ENCODE measurements at regions not wholly inside any gene's neighbourhood (a gene's known extent, or its start where the extent isn't known, plus 50 kb on each side); places are given as distances from the start of the nearest gene placed in this dataset.

- Histone ChIP-seq H3K36me3 (no peaks in the 10 kb centered on the region), H3K4me3 (ENCODE audit: low read depth, low read length) (no peak overlapping the region), H3K9me3 (ENCODE audit: severe bottlenecking) (no peaks in the 10 kb centered on the region), H3K27me3 (ENCODE audit: insufficient read depth, low read depth, severe bottlenecking) (no peaks in the 10 kb centered on the region), H3K27ac (no peak overlapping the region)
- no peak for DNase-seq
- TF ChIP-seq CTCF (IDR thresholded peaks at IDR 0.05; ENCODE audit: low read depth, low read length): no peak
These were observed 79.5 kb downstream of the CHRD start for GRCh38 chr3:184459355-184459754.

GRCh38 chr3:184460276-184460675 lies 80.4 kb downstream of the CHRD start:
- no peaks in the 10 kb centered on the region for H3K27me3 ChIP-seq (ENCODE audit: insufficient read depth, low read depth, severe bottlenecking)
- H3K4me3 ChIP-seq (ENCODE audit: low read depth, low read length): no peak overlapping the region
- no peak for DNase-seq
- H3K36me3 ChIP-seq: no peaks in the 10 kb centered on the region
- H3K9me3 ChIP-seq (ENCODE audit: severe bottlenecking): no peaks in the 10 kb centered on the region
- no peak for TF ChIP-seq CTCF (IDR thresholded peaks at IDR 0.05; ENCODE audit: low read depth, low read length)
- H3K27ac ChIP-seq: no peak overlapping the region

- H3K27me3 ChIP-seq (ENCODE audit: insufficient read depth, low read depth, severe bottlenecking): no peaks in the 10 kb centered on the region
- DNase-seq: no peak
- no peak overlapping the region for H3K27ac ChIP-seq
- H3K4me3 ChIP-seq (ENCODE audit: low read depth, low read length): no peak overlapping the region
- no peaks in the 10 kb centered on the region for H3K9me3 ChIP-seq (ENCODE audit: severe bottlenecking)
- no peak for TF ChIP-seq CTCF (IDR thresholded peaks at IDR 0.05; ENCODE audit: low read depth, low read length)
- no peaks in the 10 kb centered on the region for H3K36me3 ChIP-seq
These were observed 81.4 kb downstream of the CHRD start for GRCh38 chr3:184461219-184461618.

GRCh38 chr3:184465883-184466412 lies 86.1 kb downstream of the CHRD start:
- Histone ChIP-seq H3K9me3 (ENCODE audit: severe bottlenecking) (no peaks in the 10 kb centered on the region), H3K36me3 (no peaks in the 10 kb centered on the region), H3K27me3 (ENCODE audit: insufficient read depth, low read depth, severe bottlenecking) (no peaks in the 10 kb centered on the region), H3K4me3 (ENCODE audit: low read depth, low read length) (no peak overlapping the region), H3K27ac (no peak overlapping the region)
- DNase-seq: no peak
- no peak for TF ChIP-seq CTCF (IDR thresholded peaks at IDR 0.05; ENCODE audit: low read depth, low read length)

GRCh38 chr3:184466413-184466960 lies 86.6 kb downstream of the CHRD start:
- DNase-seq: no peak
- no peak overlapping the region for H3K4me3 ChIP-seq (ENCODE audit: low read depth, low read length)
- H3K27ac ChIP-seq: no peak overlapping the region
- TF ChIP-seq CTCF (IDR thresholded peaks at IDR 0.05; ENCODE audit: low read depth, low read length): no peak
- no peaks in the 10 kb centered on the region for H3K36me3 ChIP-seq
- H3K9me3 ChIP-seq (ENCODE audit: severe bottlenecking): no peaks in the 10 kb centered on the region
- H3K27me3 ChIP-seq (ENCODE audit: insufficient read depth, low read depth, severe bottlenecking): no peaks in the 10 kb centered on the region

- Histone ChIP-seq H3K27ac (no peak overlapping the region), H3K36me3 (no peaks in the 10 kb centered on the region), H3K27me3 (ENCODE audit: insufficient read depth, low read depth, severe bottlenecking) (no peaks in the 10 kb centered on the region), H3K4me3 (ENCODE audit: low read depth, low read length) (no peak overlapping the region), H3K9me3 (ENCODE audit: severe bottlenecking) (no peaks in the 10 kb centered on the region)
- no peak for DNase-seq
- TF ChIP-seq CTCF (IDR thresholded peaks at IDR 0.05; ENCODE audit: low read depth, low read length): no peak
These were observed 87.3 kb downstream of the CHRD start for GRCh38 chr3:184467171-184467570.

All from WERI-Rb-1 (cell line).